Nephron (organoid): ENCODE measurements at regions not wholly inside any gene's neighbourhood (a gene's known extent, or its start where the extent isn't known, plus 50 kb on each side); places are given as distances from the start of the nearest gene placed in this dataset.

Experiments used
- H3K27ac Mint-ChIP-seq, 3 experiments: 2 replicates each; pipeline ENCODE4 v1.8.0; 2020; ENCODE audit warnings: mixed read lengths in 3 of 3, mild to moderate bottlenecking in 2 of 3, moderate library complexity in 1 of 3
- H3K27me3 Mint-ChIP-seq: 2 replicates; pipeline ENCODE4 v1.8.0; 2021; ENCODE audit warnings: low read depth, mild to moderate bottlenecking, moderate library complexity, mixed read lengths
- H3K36me3 Mint-ChIP-seq: 2 replicates; pipeline ENCODE4 v1.8.0; 2020; ENCODE audit warnings: low read depth, mixed read lengths
- H3K4me1 Mint-ChIP-seq: 2 replicates; pipeline ENCODE4 v1.8.0; 2020; ENCODE audit warnings: mixed read lengths
- H3K4me3 Mint-ChIP-seq, 3 experiments: 2 replicates each; pipeline ENCODE4 v1.8.0; 2020; ENCODE audit warnings: mild to moderate bottlenecking in 3 of 3, mixed read lengths in 3 of 3, moderate library complexity in 2 of 3
- H3K9me3 Mint-ChIP-seq: 2 replicates; pipeline ENCODE4 v1.8.0; 2020; ENCODE audit warnings: mixed read lengths
- TF ChIP-seq, protein P1 (sequence below), 3 experiments: fragments of 200-600 bp; sonication (generic); IDR thresholded peaks; one replicate each; pipeline ENCODE4 v1.5.0; 2021; ENCODE audit warnings: antibody characterized with exemption in 3 of 3; ENCODE audit not compliant: unreplicated experiment in 3 of 3

DNA sequence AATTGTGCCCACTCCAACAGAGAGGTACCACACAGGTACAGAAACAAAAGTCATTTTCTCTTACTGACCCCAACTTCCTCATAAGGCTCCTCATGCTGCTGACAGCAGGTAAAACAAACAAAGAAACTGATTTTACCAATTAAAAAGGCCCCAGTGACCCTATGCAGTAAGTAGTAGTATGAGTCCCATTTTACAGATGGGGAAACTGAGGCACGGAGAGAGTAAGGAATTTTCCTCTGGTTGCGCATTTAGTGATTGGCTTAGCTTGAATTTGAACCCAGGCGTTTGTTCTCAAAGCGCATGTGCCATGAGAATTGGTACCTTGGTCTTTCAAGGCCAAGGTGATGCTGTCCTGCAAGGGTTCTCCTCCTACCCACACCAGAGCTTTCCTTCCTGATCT lies 66.1 kb upstream of the ZBTB40 start:
- Mint-ChIP-seq H3K9me3 (no peaks in the 10 kb centered on the region), H3K4me3 (no peak overlapping the region), H3K27ac (no peak overlapping the region), H3K27me3 (peaks cover 57% of the 10 kb centered on the region), H3K36me3 (no peaks in the 10 kb centered on the region), H3K4me1 (no peaks in the 10 kb centered on the region)
- TF ChIP-seq, protein P1, sequence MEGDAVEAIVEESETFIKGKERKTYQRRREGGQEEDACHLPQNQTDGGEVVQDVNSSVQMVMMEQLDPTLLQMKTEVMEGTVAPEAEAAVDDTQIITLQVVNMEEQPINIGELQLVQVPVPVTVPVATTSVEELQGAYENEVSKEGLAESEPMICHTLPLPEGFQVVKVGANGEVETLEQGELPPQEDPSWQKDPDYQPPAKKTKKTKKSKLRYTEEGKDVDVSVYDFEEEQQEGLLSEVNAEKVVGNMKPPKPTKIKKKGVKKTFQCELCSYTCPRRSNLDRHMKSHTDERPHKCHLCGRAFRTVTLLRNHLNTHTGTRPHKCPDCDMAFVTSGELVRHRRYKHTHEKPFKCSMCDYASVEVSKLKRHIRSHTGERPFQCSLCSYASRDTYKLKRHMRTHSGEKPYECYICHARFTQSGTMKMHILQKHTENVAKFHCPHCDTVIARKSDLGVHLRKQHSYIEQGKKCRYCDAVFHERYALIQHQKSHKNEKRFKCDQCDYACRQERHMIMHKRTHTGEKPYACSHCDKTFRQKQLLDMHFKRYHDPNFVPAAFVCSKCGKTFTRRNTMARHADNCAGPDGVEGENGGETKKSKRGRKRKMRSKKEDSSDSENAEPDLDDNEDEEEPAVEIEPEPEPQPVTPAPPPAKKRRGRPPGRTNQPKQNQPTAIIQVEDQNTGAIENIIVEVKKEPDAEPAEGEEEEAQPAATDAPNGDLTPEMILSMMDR (IDR thresholded peaks at IDR 0.05; ENCODE audit: unreplicated experiment in 3 of 3), result no peak

DNA sequence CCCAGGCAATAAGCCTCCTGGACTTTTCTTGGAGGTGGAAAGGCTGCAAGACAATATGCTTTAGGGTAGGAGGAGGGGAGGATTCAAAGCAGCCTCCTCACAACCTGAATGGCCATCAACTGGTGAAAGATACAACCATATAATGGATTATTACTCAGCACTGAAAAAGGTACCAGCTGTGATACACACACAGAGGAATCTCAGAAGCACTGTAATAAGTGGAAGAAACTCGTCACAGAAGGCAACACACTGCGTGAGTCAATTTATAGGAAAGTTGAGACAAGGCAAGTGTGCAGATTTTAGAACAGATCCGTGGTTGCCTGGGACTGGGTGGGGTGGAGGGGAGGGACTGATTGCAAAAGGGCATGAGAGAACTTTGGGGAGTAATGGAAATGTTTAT lies 64.9 kb upstream of the ZBTB40 start:
- Mint-ChIP-seq H3K4me1 (peaks cover 6% of the 10 kb centered on the region), H3K36me3 (no peaks in the 10 kb centered on the region)
- TF ChIP-seq, protein P1 (IDR thresholded peaks at IDR 0.05; ENCODE audit: unreplicated experiment in 3 of 3), result no peak

DNA sequence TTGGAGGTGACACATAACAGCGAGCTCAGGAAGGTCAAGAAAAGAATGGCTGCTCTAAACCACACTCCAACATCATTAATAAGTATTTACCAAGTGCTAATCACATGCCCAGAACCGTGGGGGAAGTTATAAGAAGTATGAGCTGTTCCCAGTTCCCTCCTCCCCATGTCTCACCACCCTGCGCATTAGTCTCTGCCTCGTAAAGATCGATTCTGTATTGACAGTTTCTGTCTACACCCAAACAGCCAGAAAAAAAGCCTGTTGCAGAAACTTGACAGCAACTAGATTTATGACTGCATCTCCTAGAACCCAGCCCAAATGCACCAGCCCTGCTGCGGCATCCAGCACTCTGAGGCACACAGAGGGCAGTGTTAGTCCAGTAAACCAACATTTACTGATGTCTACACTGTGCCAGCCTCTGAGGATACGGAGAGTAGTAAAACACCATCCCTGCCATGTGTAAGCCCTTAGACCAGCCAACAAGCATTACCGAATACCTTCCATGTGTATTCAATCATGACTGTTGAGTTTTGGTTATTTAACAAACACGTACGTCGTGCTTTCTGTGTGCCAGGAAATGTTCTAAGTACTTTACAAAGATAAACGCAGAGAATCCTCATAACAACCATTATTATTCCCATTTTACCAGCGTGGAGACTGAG lies 63.6 kb upstream of the ZBTB40 start:
- H3K4me3 Mint-ChIP-seq, result no peak overlapping the region
- no peaks in the 10 kb centered on the region for H3K9me3 Mint-ChIP-seq
- H3K36me3 Mint-ChIP-seq, result no peaks in the 10 kb centered on the region
- H3K4me1 Mint-ChIP-seq, result peaks cover 6% of the 10 kb centered on the region
- TF ChIP-seq, protein P1 (IDR thresholded peaks at IDR 0.05; ENCODE audit: unreplicated experiment in 3 of 3), result no peak
- peaks cover 52% of the 10 kb centered on the region for H3K27me3 Mint-ChIP-seq
- no peak overlapping the region for H3K27ac Mint-ChIP-seq

More for the DNA sequence above, 64.9 kb upstream of the ZBTB40 start:
- no peaks in the 10 kb centered on the region for H3K9me3 Mint-ChIP-seq
- H3K27ac Mint-ChIP-seq, result no peak overlapping the region
- H3K27me3 Mint-ChIP-seq, result peaks cover 52% of the 10 kb centered on the region
- no peak overlapping the region for H3K4me3 Mint-ChIP-seq

DNA sequence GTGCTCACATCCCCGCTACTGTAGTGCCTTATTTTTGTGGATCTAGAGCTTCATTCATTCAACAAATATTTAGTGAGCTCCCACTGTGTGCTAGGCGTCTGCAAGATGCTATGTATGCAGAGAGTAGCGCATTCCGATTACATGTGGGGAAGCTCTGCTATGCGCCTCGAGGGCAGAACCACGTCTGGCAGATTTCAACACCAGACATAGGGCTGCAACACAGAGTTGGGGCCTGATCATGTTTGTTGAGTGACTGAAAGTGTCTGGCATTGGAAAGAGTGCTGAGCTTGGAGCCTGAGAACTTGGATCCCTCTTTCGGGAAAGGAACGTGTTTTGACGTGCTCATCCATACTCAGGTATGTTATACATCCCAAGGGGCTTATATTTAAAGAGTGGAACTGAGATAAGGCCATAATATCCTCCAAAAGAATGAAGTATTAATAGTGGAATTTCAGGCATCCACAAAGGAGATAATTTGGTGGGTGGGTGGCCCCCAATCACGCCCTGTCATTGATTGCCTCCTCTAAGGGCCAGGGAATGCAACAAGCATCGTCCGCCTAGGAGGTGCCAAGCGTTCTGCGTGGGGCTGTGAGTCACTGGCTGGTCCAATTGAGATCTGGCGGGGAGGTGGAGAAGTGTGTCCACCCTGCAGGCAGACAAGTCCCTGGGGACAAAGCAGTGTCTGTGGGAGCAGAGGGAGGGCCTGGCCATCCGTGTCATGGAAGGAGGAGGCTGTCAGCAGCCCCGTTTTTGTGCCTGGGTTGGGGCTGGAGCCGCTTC lies 62.8 kb upstream of the ZBTB40 start:
- Mint-ChIP-seq H3K4me3 (no peak overlapping the region), H3K27me3 (peaks cover 54% of the 10 kb centered on the region), H3K4me1 (peaks cover 6% of the 10 kb centered on the region), H3K36me3 (no peaks in the 10 kb centered on the region), H3K27ac (no peak overlapping the region), H3K9me3 (no peaks in the 10 kb centered on the region)
- TF ChIP-seq, protein P1 (IDR thresholded peaks at IDR 0.05; ENCODE audit: unreplicated experiment in 3 of 3), result no peak

DNA sequence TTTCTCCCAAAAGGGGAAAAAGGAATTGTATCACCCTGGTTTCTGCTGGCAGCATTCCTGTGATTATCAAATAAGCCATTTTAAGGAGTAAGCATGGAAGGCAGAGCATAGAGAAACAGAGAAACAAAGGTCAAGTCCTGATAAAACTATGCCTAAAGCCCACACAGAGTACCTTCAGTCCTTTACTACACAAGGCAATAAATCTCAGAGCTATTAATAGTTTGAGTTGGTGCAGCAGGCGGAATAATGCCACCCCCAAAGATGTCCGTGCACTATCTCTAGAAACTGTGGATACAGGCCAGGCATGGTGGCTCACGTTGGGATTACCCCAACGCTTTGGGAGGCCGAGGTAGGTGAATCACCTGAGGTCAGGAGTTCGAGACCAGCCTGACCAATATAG lies 58.1 kb upstream of the ZBTB40 start:
- no peak overlapping the region for H3K27ac Mint-ChIP-seq
- no peak overlapping the region for H3K4me3 Mint-ChIP-seq
- H3K4me1 Mint-ChIP-seq, result peaks cover 6% of the 10 kb centered on the region
- H3K36me3 Mint-ChIP-seq, result no peaks in the 10 kb centered on the region
- TF ChIP-seq, protein P1 (IDR thresholded peaks at IDR 0.05; ENCODE audit: unreplicated experiment in 3 of 3), result no peak
- H3K27me3 Mint-ChIP-seq, result peaks cover 54% of the 10 kb centered on the region
- H3K9me3 Mint-ChIP-seq, result no peaks in the 10 kb centered on the region
